Muscle of arm (tissue), 1 donor: ENCODE measurements at regions not wholly inside any gene's neighbourhood (a gene's known extent, or its start where the extent isn't known, plus 50 kb on each side); places are given as distances from the start of the nearest gene placed in this dataset.

ENCODE experiments used
- DNase-seq: peaks from one replicate; pipeline ENCODE4 v3.0.0-alpha.2; 2013

DNA sequence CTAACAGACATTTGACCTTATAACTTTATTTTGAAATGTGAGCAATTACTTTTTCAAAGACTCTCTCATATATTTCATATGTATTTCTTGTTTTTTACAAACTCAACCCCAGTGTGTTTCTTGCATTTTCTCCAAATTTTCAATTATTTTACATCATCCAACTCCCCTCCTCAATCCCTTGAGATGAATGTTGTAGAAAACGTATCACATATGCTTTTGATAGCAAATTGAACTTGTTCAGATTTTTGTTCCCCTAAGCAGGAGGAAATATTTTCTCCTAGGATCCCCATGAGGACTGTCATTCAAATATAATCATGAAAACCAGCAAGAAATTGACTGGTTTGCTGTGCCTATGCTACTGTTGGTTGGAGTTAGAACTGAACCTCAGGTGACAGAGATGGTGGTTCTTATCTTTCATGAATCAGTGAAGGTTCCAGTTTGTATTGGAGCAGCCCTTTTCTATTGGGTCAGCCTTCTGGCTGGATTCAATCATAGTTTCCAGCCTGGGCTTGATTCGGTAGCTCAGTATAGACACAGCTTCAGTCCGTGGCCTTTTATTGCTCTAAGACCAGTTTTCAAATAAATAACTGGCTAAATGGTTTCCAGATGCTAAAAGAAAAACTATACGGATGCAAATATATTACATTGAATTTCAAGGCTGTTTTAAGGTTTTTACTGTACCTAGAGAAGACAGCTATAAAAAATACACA lies 591.0 kb downstream of the EPHA4 start:
- DNase-seq, result peak; percentile 51

DNA sequence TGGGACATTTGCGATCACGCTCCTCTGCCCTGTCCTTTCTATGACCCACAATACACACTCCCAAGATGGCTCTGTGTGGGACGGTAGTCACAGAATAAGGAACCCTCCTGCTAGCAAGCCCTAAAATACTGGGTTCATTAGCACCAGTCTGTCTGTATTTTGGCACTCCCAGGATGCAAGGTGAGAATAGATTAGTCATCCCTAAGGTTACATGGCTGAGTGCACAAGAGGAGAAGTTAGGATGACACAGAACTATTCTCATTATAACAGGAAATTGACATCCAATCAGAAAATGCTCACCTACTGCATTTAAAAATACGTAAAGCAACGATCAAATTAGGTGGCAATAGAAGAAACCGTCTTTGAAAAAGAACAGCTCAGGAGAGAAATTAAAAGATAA lies 590.2 kb downstream of the EPHA4 start:
- DNase-seq, result no peak

DNA sequence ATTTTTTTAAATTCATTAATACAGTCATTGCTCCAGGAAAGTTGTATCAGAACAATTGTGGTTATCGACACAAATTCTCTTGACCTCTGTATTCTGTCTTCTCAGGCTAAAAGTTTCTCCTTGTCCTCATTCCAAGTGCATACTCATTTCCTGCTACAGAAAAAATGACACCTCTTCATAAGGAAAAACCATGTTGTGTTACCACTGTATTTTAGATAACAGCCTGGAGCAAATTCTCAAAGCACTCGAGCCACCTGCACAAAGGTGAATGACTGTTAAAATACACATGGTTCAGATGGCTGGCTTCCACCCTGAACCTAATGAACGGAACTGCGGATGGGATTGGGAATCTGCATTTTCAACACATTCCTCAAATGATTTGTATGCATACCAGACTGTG lies 586.5 kb downstream of the EPHA4 start:
- DNase-seq, result no peak

DNA sequence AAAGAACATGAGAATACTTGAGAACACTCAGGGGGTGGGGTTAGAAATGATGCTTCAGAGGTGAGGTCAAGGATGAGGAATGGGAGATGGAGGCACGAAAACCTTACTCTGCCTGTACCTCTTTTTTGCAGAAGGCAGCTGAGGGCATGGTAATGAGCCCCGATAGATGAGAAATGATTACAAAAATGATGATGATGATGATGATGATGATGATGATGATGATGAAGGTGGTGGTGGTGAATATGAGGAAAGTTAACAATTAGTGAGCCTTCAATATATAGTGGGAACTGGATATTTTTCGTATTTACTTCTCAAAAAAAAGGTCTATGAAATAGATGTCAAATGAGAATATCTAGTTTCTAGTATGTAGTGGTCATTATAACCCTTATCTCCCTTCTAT lies 584.3 kb downstream of the EPHA4 start:
- DNase-seq, result no peak

DNA sequence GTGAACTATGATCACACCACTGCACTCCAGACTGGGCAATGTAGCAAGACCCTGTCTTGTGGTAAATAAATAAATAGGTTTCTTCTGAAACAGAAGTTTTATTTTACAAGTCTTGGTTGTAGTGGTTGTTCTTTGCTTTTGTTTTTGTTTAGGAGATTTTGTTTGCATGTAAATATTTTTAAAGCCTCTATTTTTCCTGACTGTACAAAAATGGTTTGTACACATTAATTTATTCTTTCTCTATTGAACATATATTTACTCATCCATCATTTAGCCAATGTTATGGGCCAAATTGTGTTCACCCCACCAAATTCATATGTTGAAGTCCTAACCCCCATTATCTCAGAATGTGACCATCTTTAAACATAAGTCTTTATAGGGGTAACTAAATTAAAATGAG lies 580.1 kb downstream of the EPHA4 start:
- no peak for DNase-seq

DNA sequence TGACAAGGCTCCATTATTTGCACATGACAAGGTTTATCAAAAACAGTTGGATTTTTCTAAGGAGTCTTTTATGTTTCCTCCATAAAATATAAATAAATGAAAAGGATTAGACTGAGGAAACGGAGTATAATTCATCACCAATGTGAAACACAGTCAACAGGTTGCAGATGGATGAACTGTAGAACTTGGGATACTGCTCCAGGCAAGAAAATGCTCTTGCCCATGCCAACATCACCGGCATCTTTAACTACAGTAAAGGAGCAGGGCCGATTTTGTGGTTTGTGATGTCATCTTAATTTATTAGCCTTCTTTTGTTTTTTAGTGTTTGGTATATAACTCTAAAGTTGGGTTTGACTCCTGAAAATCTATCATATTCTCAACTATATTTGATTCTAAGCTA lies 577.3 kb downstream of the EPHA4 start:
- DNase-seq, result no peak

DNA sequence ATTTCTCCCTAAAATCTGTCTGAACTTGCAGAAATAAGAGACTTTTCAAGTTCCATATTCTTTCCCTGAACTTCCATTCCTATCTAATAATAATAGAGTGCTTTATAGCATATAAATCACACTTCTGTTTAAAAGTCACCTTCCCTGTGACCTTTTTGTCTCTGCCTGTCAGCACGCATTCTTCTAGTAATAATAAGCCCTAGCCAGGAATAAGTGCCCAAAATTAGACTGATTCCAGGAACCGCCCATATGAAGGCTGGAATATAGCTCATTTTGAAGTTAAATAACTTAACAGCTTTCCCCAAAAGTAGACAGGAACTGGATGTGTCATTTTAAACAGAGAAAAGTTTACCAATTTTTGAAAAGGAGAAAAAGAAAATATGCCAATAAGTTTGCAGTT lies 576.5 kb downstream of the EPHA4 start:
- no peak for DNase-seq

DNA sequence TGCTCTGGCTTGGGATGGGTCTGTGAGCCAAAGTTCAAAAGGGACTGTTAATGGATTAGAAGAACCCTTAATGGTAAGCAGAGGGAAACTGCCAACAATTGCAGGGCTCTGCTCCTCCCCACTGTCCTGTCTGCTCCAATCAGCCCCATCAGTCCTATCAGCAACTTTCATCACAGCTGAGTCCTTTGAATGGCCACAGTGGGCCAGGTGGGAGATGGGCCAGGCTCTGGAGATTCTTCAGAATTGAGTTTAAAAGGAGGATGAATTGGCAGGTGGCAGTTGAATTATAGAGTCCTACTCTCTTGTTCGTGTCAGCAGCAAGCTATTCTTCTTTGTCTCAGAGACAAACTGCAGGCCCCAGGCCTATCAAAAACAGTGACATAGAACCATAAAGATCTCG lies 573.9 kb downstream of the EPHA4 start:
- no peak for DNase-seq

DNA sequence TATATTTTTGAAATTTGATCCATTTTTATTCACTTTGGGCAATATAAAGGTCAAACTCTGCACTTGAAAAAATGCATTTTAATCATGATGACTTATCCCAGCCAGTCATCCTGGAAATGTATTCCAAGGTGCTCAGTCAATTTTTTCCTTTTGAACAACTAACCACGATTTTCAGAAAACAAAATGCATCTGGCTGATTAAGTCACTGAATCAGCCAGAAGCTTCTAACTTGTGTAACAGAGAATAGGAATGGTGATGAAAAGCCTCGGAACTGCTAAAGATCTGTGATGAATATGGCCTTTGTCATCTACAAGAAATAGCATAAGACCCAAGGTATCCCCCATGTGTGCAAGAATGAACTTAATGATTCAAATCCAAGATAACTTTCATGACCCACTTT lies 572.7 kb downstream of the EPHA4 start:
- DNase-seq, result no peak

DNA sequence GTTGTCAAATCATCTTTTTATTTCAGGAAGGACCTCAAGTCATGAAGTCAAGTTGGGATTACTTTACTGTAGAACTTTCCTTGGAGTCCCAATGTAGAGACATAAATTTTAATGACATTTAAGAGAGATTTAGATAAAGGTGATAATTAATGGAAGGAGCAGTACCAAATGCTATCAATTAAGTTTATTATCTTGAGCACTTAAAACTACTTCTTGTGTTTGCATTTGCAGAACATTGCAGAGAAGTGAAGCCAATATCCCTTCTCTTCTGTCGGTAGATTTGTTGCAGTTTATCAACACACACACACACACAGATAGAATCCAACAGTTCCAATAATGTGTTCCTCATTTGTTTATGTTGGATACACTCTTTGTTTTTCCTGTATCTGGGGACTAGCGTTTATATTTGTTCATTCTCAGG lies 570.7 kb downstream of the EPHA4 start:
- DNase-seq, result peak; percentile 42

DNA sequence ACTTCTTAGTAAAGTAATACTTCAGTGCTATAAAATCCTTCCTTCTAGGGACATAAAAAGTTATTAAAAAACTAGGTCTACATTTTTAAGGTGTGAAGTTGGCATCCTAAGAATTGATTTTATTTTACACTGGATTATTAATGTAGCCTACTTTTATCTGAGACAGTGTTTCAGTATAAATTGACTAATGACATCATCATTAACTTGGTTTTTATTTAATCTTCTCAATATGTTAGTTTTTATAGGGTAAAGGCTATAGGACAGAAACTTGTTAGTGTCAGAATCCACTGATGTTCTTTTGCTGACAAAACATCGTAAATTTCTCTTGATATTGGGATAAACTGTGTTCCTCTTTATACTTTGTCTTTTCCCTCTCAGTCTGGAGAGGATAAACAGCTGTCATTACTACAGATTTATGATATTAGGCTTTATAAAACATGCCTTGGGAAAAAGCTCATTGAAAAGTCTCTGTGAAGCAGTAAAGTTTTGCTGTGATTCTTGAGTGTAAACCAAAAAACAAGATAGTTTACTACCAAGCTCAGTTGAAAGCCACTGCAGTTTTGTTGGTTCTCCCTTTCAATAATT lies 569.9 kb downstream of the EPHA4 start:
- DNase-seq, result no peak

DNA sequence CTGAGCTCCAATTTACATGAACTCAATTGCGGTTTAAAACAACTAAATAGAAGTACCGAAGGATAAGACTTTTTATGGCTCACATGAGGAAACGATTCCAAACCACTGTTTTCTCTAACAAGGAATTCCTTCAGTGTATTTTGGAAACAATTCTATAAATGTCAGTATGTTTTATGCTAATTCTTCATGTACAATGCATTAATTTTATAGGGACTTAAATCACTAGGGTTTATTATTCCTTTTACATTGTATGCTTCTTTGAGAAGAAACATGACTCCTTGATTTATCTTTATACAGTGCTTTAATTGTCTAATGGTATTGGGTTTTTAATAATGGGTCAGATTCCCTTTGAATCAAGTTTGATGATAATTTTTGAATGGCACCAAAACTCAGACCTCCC lies 566.8 kb downstream of the EPHA4 start:
- DNase-seq, result no peak

DNA sequence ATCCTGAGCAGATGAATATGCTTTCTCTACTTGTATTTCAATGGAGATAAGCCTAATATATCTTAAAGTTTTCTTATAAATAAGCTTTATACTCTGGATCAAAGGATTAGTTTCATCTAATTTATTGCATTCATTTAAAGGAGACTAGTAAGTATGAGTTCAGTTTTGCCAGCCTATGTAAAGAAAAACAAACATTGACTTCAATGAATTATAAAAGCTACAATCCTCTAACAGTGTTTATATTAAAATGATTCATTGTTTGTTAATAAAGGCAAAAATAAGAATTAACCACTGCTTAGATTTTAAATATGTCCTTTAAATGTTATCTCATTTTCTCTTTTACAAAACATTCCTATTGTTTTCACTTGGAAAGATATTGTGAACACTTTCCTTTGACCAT lies 566.0 kb downstream of the EPHA4 start:
- no peak for DNase-seq

DNA sequence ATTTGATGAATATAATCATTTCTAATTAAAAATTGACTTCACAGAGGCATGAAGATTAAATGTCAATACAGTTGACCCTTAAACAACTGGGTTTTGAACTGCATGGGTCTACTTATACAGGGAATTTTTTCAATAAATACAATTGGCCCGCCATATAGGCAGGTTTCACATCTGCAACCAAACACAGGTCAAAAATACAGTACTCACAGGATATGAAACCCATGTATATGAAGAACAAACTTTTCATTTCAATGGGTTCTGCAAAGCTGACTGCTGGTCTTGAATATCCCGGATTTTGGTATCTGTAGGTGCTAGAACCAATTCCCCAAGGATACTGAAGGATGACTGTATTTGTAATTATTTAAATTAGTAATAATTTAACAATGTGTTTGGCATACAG lies 555.6 kb downstream of the EPHA4 start:
- no peak for DNase-seq

DNA sequence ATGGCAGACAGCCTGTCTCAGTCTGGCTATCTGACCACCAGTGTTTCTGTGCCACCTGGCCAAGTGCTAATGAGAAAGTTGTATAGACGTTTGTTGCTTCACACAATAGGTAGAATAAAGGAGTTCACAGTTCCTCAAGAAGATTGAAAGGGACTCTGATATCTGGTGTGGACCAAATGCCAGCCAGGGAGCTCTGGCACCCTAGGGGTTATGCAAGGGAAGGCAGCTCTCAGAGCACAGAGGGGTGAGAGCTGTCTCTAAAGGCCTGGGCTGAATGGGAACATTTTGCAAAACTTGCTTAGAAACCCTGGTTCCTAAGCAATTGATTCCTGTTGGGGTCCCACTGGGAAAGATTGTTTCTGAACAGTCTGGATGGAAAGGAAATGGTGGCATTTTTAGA lies 553.8 kb downstream of the EPHA4 start:
- DNase-seq, result no peak

DNA sequence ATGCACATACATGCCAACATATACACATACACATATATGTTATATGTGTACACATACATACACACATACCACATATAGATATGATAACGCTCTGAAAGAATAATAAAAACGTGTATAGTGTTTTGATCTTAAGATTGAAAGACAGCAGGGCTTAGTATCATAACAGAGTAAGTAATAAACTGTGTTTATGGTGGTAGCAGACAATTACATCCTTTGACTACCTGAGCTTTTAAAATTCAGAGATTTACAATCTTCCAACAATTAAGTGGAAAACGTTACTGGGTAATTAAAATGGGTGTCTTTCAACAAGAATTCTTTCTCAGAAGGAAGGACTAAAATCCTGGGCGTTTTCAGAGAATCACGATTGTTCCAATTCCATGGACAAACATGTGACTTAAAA lies 552.4 kb downstream of the EPHA4 start:
- DNase-seq, result no peak

DNA sequence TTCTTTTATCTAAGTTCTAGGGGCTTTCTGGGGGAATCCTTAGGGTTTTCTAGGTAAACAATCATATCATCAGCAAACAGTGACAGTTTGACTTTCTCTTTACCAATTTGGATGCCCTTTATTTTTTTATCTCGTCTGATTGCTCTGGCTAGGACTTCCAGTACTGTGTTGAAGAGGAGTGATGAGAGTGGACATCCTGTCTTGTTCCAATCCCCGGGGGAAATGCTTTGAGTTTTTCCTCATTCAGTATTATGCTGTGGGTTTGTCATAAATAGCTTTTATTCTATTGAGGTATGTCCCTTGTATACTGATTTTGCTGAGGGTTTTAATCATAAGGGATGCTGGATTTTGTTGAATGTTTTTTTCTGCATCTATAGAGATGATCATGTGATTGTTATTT lies 549.5 kb downstream of the EPHA4 start:
- no peak for DNase-seq

DNA sequence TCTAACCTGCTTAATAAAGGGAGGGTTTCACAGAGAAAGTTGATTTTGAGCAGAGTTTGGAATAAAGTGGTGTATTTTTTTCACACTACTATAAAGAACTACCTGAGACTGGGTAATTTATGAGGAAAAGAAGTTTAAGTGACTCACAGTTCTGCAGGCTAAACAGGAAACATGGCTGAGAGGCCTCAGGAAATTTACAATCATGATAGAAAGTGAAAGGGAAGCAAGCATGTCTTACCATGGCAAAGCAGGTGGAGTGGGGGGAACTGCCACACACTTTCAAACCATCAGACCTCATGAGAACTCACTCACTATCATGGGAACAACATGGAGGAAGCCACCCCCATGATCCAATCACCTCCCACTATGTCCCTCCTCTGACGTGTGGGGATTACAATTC lies 546.7 kb downstream of the EPHA4 start:
- no peak for DNase-seq

DNA sequence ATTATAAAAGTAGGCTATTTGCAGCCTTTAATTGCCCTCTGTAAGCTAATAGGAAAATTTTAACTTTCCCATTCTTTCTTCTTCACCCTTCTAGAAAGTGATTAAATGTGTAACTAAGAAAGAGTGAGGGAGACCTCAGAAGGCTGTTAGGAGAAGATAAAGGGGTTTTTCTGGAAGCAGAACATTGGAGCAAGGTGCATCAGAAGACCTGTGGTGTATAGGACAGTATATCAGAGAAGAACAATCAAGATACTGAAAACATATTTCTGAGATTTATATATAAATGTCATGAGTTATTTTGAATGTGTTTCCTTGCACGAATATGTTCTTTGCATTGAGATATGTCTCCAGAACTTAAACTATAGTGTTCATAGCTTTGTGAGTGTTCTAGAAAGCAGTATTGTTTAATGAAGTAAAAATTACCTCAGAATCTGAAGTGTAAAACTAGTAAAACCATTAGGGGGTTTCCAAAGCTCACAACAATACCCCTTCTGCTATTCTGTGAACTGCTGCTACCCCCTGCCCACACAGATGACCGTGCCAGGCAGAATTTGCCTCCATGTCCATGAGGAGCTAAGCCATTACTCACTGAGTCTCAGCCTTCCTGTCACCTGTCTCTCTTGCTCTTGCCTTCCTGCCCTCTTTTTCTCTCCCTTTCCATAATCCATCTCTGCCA lies 537.9 kb downstream of the EPHA4 start:
- no peak for DNase-seq

DNA sequence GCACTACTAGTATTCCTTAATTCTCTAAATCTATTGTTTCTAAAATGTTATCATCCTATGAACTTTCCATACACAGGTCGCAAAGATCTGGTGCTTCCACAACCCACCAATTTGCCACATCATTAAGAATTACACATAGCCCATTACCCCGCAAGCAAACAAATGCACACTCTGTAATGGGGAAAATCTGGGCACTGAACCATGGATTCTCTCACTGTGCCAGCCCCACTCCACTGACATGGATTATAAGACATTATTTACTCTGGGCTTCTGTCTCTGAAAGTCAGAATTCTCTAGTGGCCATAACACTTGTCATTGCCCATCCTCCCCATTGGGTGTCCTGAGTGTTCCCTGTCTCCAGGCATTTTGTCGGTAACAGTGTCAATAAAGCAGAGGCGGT lies 537.1 kb downstream of the EPHA4 start:
- no peak for DNase-seq

DNA sequence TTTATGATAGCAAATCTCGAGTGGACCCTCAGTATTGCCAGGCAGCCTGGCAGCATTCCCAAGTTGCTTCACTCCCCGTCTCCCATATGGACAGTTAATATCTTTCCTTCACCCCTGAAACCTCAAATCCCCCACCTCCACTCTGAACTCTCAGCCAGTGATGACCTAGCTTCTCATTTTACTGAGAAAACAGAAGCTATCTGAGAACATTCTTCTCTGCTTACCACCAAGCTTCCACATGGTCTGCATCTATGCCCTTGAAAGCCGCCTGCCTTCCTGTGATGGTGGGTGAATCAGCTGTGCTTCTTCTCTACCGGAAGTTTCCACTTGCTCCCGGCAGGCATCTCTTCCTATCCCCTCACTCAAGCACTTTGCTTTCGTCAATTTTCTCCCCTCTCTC lies 529.2 kb downstream of the EPHA4 start:
- no peak for DNase-seq

DNA sequence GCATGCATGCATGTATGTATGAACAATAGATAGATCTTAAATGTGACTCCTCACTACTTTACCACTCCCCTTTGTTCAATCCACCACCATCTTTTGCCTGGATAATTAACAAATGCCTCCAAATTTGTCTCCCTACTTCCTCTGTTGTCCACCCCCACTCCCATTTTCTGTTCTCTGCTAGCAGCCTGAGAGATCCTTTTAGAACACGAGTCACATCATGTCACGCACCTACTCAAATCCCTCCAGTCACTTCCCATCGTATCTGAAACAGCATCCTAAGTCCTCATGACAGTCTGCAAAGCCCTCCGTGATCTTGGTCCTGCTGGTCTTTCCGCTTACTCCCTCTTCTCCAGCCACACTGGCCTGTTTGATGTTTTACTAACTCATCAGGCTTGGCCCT lies 527.3 kb downstream of the EPHA4 start:
- no peak for DNase-seq

DNA sequence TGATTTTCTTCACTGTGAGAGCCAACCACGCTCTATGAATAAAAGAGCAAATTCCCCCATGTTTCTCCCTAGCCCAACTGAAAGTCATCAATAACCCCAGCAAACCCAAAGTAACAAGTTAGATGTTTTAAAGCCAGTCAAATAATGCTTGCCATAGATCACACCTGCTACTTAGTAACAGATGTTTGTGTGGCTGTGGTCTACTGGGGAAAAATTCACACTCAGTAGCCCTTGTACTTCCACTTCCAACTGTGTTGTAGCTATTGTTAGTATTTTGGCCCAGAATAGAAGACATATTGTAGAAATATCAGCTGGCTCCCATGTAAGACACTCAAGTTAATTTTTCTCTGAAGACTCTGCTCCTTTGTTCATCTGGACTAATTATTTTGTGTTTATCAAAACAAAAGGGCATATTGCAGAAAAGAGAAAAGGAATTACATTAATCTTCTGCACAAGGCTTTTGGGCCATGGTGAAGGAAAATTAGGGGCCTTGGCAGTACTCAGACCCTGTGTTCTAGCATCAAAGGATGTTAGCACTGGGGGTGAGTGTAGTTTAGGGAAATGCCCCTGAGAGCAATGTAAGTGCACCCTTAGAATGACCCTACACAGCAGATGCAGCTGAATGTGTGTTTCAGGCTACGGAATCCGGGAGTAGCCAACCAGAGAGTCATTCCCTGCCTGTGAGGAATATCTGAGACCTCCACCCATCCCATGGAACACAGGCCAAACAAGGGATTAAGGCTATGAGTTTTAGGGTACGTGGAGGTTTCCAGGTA lies 521.9 kb downstream of the EPHA4 start:
- peak; percentile 62 for DNase-seq
